HEK293 (cell line): ENCODE measurements at regions not wholly inside any gene's neighbourhood (a gene's known extent, or its start where the extent isn't known, plus 50 kb on each side); places are given as distances from the start of the nearest gene placed in this dataset.

Experiments used
- TCF7L2 ChIP-seq: IDR thresholded peaks from 2 replicates; pipeline ENCODE4 v1.6.1; 2011; ENCODE audit warnings: low read depth, mild to moderate bottlenecking, inconsistent platforms, low read length, moderate library complexity, borderline replicate concordance
- ZNF19 ChIP-seq: fragments of 450-650 bp; formaldehyde crosslinking; IDR thresholded peaks from 2 replicates; pipeline ENCODE4; 2016; ENCODE audit warnings: missing biosample characterization, missing genetic modification characterization, low read depth

DNA sequence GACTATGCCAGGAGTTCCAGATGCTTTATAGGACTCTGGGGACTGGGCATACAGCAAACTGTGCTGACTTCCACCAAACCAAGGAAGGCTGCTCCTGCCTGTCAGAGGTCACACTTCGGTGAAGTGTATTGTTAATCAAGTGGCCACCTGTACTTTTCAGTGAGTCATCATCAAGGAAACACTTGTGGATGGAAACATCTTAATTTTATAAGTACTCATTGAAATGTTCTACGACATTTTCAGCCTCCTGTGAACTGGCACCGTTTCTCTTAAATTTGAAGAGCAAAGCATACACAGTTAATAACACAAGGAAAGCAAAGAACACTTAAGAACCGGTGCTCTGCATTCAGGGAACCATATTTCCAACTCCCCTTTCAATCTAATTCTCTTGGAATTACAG lies 801.7 kb upstream of the DPPA4 start:
- TF ChIP-seq TCF7L2 (no peak), ZNF19 (tag by site-specific recombination) (no peak)
